OCI-LY1 (cell line): ENCODE measurements at regions not wholly inside any gene's neighbourhood (a gene's known extent, or its start where the extent isn't known, plus 50 kb on each side); places are given as distances from the start of the nearest gene placed in this dataset.

Experiments
- H2AFZ ChIP-seq: fragments of 200-600 bp; sonication (generic), shearing (Covaris generic); 2 replicates; pipeline ENCODE4 v1.6.0; 2014; ENCODE audit warnings: antibody characterized with exemption, mild to moderate bottlenecking, low read length
- H3F3A ChIP-seq: fragments of 200-600 bp; sonication (generic), shearing (Covaris generic); 2 replicates; pipeline ENCODE4 v1.6.0; 2014; ENCODE audit warnings: mild to moderate bottlenecking, antibody characterized with exemption, low read length, moderate library complexity; ENCODE audit not compliant: insufficient read depth
- H3K27ac ChIP-seq: fragments of 200-600 bp; sonication (generic); 2 replicates; pipeline ENCODE4 v1.5.1; 2014; ENCODE audit warnings: low read length, mixed run types, mild to moderate bottlenecking, low read depth; ENCODE audit not compliant: poor library complexity, severe bottlenecking
- H3K27me3 ChIP-seq: fragments of 200-600 bp; sonication (generic); 2 replicates; pipeline ENCODE4 v1.6.0; 2014; ENCODE audit warnings: antibody characterized with exemption, mild to moderate bottlenecking, low read length, moderate library complexity; ENCODE audit not compliant: insufficient read depth
- H3K36me3 ChIP-seq: fragments of 200-600 bp; sonication (generic); 2 replicates; pipeline ENCODE4 v1.6.1; 2014; ENCODE audit warnings: mild to moderate bottlenecking, antibody characterized with exemption, low read length, moderate library complexity, mixed read lengths; ENCODE audit not compliant: insufficient read depth
- H3K4me1 ChIP-seq: fragments of 200-600 bp; sonication (generic); 2 replicates; pipeline ENCODE4 v1.5.1; 2014; ENCODE audit warnings: mild to moderate bottlenecking, low read length, moderate library complexity; ENCODE audit not compliant: insufficient read depth, severe bottlenecking
- H3K4me2 ChIP-seq: fragments of 200-600 bp; sonication (generic), shearing (Covaris generic); 2 replicates; pipeline ENCODE4 v1.6.1; 2014; ENCODE audit warnings: low read length
- H3K4me3 ChIP-seq: fragments of 200-600 bp; sonication (generic); 2 replicates; pipeline ENCODE4 v1.5.1; 2014; ENCODE audit warnings: low read length, low read depth, mild to moderate bottlenecking, mixed read lengths; ENCODE audit not compliant: poor library complexity, severe bottlenecking
- H3K79me2 ChIP-seq: fragments of 200-600 bp; shearing (Covaris generic); 2 replicates; pipeline ENCODE4 v1.6.1; 2016; ENCODE audit warnings: mixed run types, low read length, mixed read lengths; ENCODE audit not compliant: insufficient read depth
- H3K9ac ChIP-seq: fragments of 200-600 bp; sonication (generic), shearing (Covaris generic); 2 replicates; pipeline ENCODE4 v1.6.1; 2014; ENCODE audit warnings: mild to moderate bottlenecking, low read length, mixed read lengths
- H3K9me2 ChIP-seq: fragments of 200-600 bp; sonication (generic), shearing (Covaris generic); 2 replicates; pipeline ENCODE4 v1.6.1; 2014; ENCODE audit warnings: low read depth, mild to moderate bottlenecking, low read length, mixed read lengths
- H3K9me3 ChIP-seq: fragments of 200-600 bp; shearing (Covaris generic); 2 replicates; pipeline ENCODE4 v1.6.1; 2014; ENCODE audit warnings: low read length, mixed read lengths
- H4K20me1 ChIP-seq: fragments of 200-600 bp; sonication (generic), shearing (Covaris generic); 2 replicates; pipeline ENCODE4 v1.6.0; 2016; ENCODE audit warnings: mild to moderate bottlenecking, low read length; ENCODE audit not compliant: insufficient read depth
- CTCF ChIP-seq: fragments of 200-600 bp; sonication (generic), shearing (Covaris generic); IDR thresholded peaks from 2 replicates; pipeline ENCODE4 v1.5.1; 2017; ENCODE audit warnings: mild to moderate bottlenecking, antibody characterized with exemption, low read length, moderate library complexity, mixed read lengths
- EZH2 ChIP-seq: fragments of 200-600 bp; sonication (generic), shearing (Covaris generic); IDR thresholded peaks from 2 replicates; pipeline ENCODE4 v1.8.0; 2017; ENCODE audit warnings: borderline replicate concordance, mixed run types, mild to moderate bottlenecking, antibody characterized with exemption, low read length, moderate library complexity, mixed read lengths

- Histone ChIP-seq H3K9me2 (no peaks in the 10 kb centered on the region), H3F3A (no peaks in the 10 kb centered on the region), H3K79me2 (no peaks in the 10 kb centered on the region), H4K20me1 (no peaks in the 10 kb centered on the region), H3K9ac (no peak overlapping the region), H3K4me2 (no peak overlapping the region), H3K27ac (no peak overlapping the region), H3K4me3 (no peak overlapping the region), H3K4me1 (no peaks in the 10 kb centered on the region), H2AFZ (no peak overlapping the region), H3K27me3 (no peaks in the 10 kb centered on the region), H3K36me3 (no peaks in the 10 kb centered on the region), H3K9me3 (no peaks in the 10 kb centered on the region)
- no peak for TF ChIP-seq CTCF
- no peak for TF ChIP-seq EZH2
Measured at GRCh38 chr6:28764014-28764723, 159.6 kb downstream of the TRIM27 start.

DNA sequence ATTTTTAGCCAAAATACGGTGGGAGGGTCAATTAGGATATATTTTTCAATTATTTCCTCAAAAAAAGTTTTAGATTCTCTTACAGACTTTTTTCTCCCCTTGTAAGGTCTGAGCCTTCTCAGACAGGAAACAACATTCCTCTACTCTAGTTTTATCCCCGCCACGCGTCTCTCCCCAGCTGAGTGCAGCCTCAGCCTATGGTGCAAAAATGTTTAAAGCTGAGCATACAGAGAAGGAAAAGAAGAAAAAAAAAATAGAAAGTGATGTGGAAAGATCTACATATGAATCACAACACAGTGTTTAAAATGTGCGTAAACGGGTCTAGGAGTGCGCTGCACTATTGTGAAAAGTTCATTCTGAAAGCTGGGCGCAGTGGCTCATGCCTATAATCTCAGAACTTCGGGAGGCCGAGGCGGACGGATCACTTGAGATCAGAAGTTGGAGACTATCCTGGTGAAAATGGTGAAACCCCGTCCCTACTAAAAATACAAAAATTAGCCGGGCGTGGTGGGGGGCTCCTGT, 159.0 kb downstream of the TRIM27 start:
- no peaks in the 10 kb centered on the region for H3K9me3 ChIP-seq
- H3K27me3 ChIP-seq, result no peaks in the 10 kb centered on the region
- no peak overlapping the region for H2AFZ ChIP-seq
- no peaks in the 10 kb centered on the region for H4K20me1 ChIP-seq
- no peak overlapping the region for H3K4me2 ChIP-seq
- no peaks in the 10 kb centered on the region for H3K4me1 ChIP-seq
- no peak overlapping the region for H3K4me3 ChIP-seq
- H3K27ac ChIP-seq, result no peak overlapping the region
- H3F3A ChIP-seq, result no peaks in the 10 kb centered on the region
- no peak overlapping the region for H3K9ac ChIP-seq
- no peaks in the 10 kb centered on the region for H3K36me3 ChIP-seq
- no peaks in the 10 kb centered on the region for H3K9me2 ChIP-seq
- no peaks in the 10 kb centered on the region for H3K79me2 ChIP-seq
- TF ChIP-seq CTCF (no peak), EZH2 (no peak)

DNA sequence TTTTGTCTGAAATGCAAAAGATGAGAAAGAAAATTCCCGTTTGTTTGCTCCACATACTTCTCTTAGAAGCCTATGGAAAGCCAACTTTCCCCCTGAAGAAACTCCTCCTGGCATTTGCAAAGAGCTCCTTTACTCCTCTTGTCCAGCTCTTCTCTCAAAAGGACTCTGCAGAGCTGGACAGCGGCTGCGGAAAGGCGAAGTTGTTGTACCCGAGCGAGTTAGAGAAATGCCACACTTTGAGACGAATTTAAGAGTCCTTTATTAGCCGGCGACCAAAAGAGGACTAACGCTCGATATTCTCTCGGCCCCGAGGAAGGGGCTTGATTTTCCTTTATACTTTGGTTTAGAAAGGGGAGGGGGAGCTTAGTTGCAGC, 157.8 kb downstream of the TRIM27 start:
- Histone ChIP-seq H3K79me2 (no peaks in the 10 kb centered on the region), H2AFZ (no peak overlapping the region), H3K9me2 (no peaks in the 10 kb centered on the region), H3K4me2 (no peak overlapping the region), H3K9me3 (no peaks in the 10 kb centered on the region), H3K4me3 (no peak overlapping the region), H3F3A (no peaks in the 10 kb centered on the region), H4K20me1 (no peaks in the 10 kb centered on the region), H3K27ac (no peak overlapping the region), H3K27me3 (no peaks in the 10 kb centered on the region), H3K9ac (no peak overlapping the region), H3K4me1 (no peaks in the 10 kb centered on the region), H3K36me3 (no peaks in the 10 kb centered on the region)
- no peak for TF ChIP-seq CTCF
- TF ChIP-seq EZH2, result no peak
